HG03342 (cell line): ENCODE measurements at regions not wholly inside any gene's neighbourhood (a gene's known extent, or its start where the extent isn't known, plus 50 kb on each side); places are given as distances from the start of the nearest gene placed in this dataset.
"Not testable (repeated sequence)": the region's sequence is repeated elsewhere in the genome, so short reads cannot be mapped to it uniquely, and the experiment has no call there.

ENCODE experiments used
- ATAC-seq: cut with Tn5 transposase; IDR thresholded peaks from one replicate; pipeline ENCODE4 v1.9.1; 2021; ENCODE audit warnings: mild to moderate bottlenecking, moderate library complexity; ENCODE audit not compliant: unreplicated experiment

DNA sequence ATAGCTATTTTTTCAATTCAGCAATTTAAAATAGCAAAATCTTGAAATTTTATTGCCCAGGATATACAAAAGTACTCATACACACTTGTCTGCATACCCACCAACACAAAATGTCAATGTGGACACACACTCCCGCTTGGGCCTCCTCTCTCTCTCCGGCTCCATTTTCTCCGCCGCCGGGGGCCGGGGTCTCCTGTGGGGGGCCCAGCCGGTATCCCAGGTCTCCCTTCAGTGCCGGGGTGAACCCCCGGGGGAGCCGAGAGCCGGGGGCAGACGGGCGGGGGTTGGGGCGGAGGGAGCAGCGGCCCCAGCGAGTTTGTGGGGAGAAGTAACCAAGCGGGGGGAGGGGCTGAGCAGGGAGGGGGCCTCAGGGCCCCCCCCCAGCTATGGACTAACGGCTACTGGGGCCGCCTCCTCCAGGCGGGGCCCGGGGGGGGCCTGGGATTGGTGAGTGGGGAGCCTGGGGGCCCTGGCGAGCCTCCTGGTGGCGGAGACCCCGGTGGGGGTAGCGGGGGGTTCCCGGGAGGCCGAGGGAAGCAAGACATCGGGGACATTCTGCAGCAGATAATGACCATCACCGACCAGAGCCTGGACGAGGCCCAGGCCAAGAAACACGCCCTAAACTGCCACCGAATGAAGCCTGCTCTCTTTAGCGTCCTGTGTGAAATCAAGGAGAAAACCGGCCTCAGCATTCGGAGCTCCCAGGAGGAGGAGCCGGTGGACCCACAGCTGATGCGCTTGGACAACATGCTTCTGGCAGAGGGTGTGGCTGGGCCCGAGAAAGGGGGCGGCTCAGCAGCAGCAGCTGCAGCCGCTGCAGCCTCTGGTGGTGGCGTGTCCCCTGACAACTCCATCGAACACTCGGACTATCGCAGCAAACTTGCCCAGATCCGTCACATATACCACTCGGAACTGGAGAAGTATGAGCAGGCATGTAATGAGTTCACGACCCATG, 56.6 kb downstream of the CHST2 start:
- not testable (repeated sequence) for ATAC-seq

DNA sequence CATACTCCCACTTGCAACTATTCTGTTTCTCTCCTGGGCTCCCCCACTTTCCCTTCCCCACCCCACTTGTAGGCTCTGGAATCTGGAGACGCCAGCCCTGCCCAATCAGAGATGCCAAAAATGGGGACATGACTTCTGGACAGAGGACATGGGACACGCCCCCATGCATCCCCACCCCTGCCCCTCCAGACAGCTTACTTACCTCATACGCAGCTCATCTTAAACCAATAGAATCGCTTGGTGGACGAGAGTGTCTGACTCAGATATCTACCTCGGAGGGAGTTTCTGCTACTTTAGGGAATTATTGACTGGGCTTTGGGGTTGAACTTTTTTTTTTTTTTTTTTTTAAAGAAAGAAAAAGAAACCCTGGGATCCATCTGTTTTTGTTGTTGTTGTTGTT, 58.4 kb downstream of the CHST2 start:
- peak; percentile 75 for ATAC-seq

DNA sequence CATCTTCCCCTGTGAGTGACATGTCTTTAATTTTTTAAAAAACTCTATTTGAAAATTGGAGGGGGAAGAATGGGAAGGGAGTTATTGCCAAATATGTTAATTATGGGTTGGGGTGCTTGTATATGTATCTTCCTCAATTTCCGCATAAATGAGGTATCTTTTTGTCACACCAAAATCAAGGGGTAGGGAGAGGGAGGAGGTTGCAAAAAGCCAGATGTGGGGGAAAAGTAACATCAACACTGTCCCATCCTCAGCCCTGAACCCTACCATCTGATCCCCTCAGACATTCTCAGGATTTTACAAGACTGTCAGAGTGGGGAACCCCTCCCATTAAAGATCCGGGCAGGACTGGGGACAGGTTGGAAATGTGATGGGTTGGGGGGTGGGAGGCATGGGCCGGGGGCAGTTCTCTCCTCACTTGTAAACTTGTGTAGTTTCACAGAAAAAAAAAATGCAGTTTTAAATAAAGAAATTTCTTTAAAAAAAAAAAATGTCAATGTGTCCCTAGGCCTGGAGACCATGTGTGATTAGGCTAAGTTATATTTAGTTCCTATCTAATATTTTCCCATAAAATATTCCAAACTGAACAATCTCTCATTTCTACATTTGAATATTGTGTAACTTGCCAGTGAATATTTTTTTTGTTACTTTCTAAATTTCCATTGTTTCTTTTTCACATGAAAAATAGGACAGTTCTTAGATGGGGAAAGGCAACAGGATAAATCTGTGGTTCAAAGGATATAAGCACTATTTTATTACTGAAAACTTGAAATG, 59.4 kb downstream of the CHST2 start:
- not testable (repeated sequence) for ATAC-seq

DNA sequence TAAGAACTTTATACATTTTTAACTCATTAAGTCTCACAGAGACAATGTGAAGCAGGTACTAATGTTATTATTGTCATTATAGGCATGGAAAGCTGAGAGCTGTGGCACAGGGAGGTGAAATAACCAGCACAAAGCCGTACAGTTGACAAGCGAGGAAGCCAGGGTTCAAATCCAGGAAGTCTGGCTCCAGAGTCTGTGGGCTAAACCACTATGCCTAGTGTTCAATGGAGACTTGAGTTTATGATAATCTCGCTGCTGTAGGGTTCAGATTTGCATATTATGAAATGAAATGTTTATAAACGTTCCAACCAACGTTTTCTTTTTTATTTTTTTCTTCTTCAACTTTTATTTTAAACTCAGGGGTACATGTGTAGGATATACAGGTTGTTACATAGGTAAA, 60.0 kb downstream of the CHST2 start:
- no peak for ATAC-seq

DNA sequence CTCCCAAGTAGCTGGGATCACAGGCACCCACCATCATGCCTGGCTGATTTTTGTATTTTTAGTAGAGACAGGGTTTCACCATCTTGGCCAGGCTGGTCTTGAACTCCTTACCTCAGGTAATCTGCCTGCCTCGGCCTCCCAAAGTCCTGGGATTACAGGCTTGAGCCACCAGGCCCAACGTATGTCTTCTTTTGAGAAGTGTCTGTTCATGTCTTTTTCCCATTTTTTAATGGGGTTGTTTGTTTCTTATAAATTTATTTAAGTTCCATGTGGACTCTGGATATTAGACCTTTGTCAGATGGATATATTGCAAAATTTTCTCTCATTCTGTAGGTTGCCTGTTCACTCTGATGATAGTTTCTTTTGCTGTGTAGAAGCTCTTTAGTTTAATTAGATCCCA, 61.3 kb downstream of the CHST2 start:
- not testable (repeated sequence) for ATAC-seq

DNA sequence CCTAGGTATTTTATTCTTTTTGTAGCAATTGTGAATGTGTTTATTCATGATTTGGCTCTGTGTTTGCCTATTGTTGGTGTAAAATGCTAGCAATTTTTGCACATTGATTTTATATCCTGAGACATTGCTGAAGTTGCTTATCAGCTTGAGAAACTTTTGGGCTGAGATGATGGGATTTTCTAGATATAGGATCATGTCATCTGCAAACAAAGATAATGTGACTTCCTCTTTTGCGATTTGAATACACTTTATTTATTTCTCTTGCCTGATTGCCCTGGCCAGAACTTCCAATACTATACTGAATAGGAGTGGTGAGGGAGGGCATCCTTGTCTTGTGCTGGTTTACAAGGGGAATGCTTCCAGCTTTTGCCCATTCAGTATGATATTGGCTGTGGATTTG, 62.4 kb downstream of the CHST2 start:
- ATAC-seq, result not testable (repeated sequence)

DNA sequence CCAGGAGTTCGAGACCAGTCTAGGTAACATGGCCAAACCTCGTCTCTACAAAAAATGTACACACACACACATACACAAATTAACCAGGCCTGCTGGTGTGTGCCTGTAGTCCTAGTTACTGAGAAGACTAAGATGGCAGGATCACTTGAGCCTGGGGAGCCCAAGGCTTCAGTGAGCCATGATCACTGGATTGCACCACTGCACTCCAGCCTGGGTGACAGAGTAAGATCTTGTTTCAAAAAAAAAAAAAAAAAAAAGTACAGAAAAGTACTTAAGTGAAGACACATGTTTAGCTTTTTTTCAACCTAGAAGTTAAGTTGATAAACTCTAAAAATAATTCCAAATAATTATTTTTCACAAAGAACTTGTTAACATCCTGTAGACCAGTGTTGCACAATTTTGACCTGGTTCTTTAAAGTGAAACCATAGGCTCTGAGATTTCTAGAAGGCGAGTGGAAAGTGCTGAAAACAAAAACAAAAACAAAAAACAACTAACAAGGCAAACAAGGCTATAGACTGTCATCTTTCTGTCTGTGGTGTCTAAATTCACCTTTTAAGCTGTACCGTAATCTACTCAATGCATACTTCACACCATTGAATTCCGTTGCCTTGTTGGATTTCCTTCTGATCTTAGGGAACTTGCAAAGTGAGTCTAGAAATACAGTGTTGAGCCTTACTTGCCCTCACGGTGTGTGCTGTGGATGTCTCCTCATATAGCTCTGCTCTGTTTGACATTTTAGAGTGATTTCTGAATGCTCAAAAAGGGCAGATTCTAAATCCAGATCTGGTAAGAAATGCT, 63.5 kb downstream of the CHST2 start:
- no peak for ATAC-seq

DNA sequence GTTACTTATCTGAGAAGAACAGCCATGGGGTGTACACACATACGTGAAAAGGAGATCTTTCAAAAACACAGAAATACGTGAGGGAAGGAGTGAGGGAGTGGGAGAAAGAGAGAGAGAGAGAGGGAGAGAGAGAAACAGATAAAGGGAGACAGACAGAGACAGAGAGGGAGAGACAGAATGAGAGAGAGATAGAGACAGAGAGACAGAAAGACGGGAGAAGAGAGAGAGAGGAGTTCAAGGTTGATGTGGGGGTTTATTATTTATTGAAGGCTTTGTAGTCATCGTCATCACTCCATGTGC, 64.0 kb downstream of the CHST2 start:
- no peak for ATAC-seq

DNA sequence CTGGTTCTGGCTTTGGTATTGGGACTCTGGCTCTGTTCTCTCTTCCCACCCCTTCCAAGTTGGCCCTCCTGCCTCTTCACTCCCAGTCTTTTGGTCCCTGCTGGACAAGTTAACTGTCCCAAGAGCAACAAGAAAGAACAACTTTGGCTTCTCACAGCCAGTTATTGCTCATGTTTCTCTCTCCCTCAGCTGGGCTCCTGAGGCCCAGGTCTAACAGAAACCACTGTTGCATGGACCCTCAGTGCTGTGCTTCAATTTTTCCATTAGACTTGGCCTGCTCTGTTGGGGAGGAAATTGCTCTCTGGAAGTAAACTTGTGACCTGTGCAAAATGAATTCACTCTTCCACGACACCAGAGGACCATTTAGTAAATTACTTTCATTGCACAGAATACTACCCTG, 64.5 kb downstream of the CHST2 start:
- ATAC-seq, result no peak

DNA sequence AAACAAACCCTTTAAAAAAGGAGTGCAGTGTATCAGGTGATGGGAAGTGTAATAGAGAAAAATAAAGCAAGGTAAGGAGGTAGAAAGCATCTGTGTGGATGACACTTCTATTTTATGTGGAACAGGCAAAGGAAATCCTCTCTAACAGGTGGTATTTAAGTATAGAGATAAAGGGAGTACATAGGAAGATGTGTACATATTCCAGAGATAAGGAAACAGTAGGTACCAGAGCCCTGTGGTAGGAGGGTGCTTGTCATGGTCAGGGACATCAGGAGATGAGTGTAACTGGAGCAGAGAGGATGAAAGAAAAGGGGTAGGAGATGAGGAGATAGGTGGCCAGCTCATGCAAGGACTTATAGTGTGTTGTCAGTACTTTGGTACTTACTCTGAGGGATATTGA, 65.8 kb downstream of the CHST2 start:
- ATAC-seq, result no peak

DNA sequence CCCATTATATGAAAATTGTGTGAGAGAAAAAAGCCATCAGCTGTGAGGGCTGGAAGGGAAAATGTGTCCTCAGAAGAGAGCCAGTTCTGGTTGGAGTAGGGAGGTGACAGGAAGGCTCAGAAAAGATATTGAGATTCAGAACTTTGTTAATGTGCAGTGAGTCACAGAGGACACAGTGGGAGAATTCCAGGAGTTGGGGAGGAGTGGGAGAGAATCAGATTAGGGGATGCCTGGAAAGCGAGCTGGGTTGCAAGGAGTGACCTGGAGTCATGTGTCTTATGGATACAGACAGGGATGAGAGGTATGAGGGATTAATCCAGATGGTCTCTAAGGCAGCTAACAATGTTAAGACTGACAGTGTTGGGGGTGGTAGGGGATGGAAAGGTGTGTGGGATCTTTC, 67.5 kb downstream of the CHST2 start:
- no peak for ATAC-seq

DNA sequence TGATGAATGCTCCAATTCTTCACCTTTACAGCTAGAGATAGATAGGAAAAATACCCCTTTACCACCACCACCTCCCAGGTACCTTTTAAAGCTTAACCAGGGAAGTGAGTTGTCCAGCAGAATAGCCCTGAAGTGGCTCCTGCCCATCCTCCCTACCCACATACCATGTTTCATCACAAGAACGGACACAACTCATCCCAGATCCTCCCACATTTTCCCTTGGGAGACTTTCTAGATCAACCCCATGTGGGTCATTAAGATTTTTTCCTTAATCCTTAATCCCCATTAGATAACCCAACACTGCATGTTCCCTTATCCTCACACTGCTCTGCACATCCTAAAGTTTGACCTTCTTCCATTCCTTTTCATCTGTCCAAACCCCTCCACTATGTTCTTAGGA, 69.3 kb downstream of the CHST2 start:
- no peak for ATAC-seq

DNA sequence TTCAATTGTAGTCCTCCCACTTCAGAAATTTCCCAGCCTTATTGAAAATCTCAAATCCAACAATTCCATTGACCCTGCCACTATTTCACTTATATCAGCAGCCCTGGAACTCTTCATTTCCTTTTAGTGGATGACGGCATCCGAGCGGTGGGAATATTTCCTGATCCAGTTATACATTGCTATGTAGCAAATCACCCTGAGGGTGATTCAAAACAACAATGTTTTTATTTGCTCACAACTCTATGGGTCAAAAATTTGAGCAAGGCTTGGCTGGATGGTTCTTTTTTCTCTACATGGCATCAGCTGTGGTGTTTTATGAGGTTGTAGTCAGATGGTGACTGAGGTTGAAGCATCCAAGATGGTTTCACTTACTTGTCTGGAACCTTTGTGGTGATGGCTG, 70.5 kb downstream of the CHST2 start:
- no peak for ATAC-seq

DNA sequence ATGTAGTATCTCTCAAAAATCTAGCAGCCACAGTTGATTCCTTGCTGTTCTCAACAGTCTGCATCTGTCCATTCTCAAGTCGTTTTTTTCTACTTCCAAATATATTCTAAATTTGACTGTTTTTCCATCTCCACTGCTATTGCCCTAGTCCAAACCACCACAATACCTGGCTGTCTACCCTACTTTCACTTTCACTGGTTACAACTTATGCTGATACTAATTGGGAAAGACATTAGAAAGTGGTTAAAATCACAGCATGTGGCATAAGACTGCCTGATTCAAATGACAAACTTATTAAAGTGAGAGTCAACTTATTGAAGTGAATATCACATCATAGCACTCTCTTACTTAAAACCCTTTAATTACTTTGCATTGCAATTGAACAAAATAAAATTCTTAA, 72.6 kb downstream of the CHST2 start:
- ATAC-seq, result no peak

DNA sequence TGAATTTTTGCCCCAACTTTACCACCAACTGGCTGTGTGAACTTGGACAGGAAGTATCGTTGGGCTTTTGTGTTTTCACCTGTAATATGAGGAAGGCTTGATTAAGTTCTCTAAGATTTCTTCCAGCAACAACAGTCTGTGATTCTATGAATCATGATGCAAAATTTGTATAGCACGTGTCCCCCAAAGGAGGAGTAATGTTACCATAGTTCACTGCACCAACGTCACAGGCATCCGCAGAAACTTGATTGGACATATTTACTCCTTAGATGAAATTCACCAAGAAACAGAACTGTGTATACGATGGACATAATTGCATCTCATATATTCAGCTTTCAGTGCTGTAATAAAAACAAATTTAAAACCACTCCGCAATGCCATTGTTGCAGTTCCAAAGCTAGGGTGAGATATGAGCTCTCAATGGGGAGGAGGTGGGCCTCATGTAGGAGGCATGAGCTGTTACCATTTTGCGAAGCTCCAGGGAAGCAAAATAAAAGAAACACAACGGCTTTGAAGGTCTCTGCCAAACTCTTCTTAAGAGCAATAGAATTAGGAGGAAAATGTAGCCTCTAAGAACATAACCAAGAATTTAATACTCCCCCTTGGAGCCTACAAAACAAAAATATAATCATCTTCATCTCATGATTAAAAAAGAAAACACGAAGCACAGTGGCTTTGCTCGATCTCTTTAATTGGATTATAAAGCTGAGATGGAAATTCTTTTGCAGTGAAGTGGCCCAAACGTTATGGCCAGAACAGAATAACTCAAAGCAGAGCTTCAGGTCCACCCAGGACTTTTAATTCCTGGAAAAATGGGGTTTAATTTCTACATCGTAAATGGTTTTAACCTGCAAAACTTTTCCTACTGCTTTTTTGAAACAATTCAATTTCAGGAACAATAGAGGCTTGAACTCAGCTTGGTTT, 80.7 kb downstream of the CHST2 start:
- no peak for ATAC-seq

DNA sequence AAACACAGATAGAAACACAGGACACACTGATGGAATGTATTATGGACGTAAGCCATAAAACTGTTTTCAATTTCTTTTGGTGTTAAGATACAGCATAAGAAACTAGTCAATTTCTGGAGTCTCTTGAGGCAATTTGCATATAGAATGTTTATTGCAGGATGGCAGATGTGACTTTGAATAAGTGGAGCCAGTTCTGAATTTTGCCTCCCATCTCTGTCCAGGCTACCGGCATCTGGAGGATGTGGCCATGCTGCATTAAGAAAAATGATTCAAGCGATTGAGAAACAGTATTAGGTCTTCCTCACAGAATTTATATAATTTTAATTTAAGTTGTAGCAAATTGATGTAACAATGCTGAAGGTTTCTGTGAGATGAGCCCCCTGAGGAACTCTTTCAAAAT, 81.5 kb downstream of the CHST2 start:
- ATAC-seq, result no peak

DNA sequence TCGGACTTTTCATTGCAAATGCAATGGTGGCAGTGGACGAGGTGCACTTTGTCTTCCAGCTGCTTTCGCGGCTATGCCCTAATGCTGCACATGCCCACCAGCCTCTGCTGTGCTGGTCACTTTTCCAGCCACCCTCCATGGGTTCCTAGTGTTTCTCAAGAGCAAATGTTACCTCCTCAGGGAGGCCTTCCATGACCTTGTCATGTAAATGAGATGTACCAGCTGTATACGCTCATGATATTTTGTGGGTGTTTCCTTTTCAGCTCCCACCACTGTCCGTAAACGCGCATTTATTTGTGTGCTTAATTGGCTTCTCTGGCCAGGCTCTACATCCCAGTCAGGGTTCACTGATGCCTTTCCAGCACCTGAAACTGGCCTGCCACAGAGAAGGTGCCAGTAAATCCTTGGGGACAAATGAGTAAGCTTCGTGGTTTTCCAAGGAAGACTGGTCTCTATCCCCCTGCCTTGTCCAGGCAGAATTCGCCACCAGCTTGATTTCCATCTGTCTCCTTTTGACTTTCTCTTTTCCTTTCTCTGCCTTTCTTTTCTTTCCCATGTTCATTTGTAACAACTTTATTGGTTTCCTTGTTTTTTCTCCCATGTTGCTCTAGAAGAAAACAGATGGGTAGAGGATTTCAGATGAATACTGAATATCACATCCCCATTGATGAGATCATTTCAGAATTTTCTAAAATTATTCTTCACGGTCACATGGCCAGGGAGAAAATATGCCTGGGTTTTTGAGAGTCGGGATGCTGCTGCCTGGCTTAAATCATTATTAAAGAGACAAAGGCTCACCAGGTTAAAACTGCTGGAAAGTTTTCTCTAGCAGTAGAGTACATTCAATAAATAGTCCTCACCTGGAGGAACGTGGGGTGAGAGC, 82.5 kb downstream of the CHST2 start:
- ATAC-seq, result no peak

DNA sequence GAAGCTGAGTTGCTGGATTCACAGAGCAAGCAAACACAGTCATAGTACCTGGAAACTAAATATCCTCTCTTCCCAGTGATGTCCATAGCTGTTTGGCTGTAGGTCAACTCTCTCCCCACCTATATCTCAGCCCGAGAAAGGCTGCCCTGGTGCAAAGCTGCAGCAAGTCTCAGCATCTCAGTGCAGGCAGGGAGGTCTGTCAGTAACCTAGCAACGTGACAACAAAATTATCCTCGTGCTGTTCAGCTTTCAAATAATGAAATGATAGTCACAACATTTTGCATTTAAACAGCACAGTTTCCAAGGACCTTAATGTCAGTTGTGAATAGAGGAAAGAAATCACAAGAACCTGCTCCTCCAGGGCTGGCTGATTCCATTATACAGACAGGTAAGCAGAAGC, 83.6 kb downstream of the CHST2 start:
- no peak for ATAC-seq

DNA sequence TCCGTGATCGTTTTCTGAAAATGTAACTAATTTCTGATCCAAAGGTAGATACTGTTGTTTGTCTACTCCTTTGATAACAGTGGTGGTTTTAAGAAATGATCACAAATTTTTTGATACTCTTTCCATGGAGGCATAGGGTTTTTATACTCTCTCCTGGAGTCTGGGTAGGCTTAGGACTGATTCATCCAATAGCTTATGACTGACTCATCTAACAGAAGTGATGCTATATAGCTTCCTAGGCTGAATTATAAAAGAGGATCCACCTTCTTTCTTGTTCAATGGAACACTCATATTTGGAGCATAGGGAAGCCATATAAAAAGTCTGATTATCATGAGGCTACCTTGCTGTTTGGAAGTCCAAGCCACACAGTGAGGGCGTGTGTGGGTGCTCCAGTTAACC, 84.3 kb downstream of the CHST2 start:
- ATAC-seq, result no peak

DNA sequence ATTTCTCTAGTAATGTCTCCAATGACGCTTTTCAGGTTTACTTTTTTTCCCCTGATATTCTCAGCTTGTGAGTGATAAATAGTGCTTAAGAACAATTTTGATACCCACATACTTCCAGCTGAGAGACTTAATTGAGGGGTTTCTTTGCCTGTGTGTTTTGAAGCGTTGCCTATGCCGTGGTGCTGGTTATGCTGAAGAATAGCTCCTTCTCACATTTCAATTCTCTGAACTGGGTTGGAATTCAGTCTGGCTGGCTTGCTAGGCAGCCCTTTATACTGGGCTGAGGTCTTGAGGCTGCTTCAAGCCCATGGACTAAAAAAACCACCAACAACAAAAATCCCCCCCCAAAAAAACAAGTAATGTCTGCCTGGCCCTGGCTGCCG, 87.4 kb downstream of the CHST2 start:
- ATAC-seq, result no peak
